SK-N-SH (cell line): ENCODE measurements at regions not wholly inside any gene's neighbourhood (a gene's known extent, or its start where the extent isn't known, plus 50 kb on each side); places are given as distances from the start of the nearest gene placed in this dataset.

Source experiments
- CTCF ChIA-PET: fragments of 300-600, 350-600 bp; formaldehyde crosslinking; extraction: SDS; loops from one replicate; lab custom pipeline; 2021; lab: Yijun Ruan, JAX
- POLR2A ChIA-PET: fragments of 350-600 bp; sonication (Branson Sonifier 250); formaldehyde crosslinking; extraction: SDS; loops from one replicate; lab custom pipeline; 2020; ENCODE audit warnings: antibody characterized with exemption, inconsistent platforms; lab: Yijun Ruan, JAX
- DNase-seq: peaks from one replicate; pipeline ENCODE4 v3.0.0; 2012
- H2AFZ ChIP-seq: fragments of 200-600 bp; sonication (generic); 2 replicates; pipeline ENCODE4 v1.8.1; 2016; ENCODE audit warnings: antibody characterized with exemption, mild to moderate bottlenecking, low read depth
- H3F3A ChIP-seq: fragments of 200-600 bp; sonication (generic); replicated peaks from 2 replicates; pipeline ENCODE3; 2016; ENCODE audit warnings: antibody characterized with exemption, mild to moderate bottlenecking; ENCODE audit not compliant: insufficient read depth
- H3K27ac ChIP-seq, 2 experiments: fragments of 200-500 bp in 1 of 2; fragments of 200-600 bp in 1 of 2; sonication (Bioruptor generic) in 1 of 2; sonication (generic), shearing (Covaris generic) in 1 of 2; 2 replicates each; pipeline versions ENCODE4 v1.5.1 to v1.6.1; 2014 to 2016; ENCODE audit warnings: low read depth in 2 of 2, inconsistent platforms in 1 of 2, low read length in 1 of 2, mild to moderate bottlenecking in 1 of 2, mixed read lengths in 1 of 2
- H3K27me3 ChIP-seq: fragments of 200-600 bp; sonication (generic), shearing (Covaris generic); 2 replicates; pipeline ENCODE4 v1.6.1; 2016; ENCODE audit warnings: mixed run types; ENCODE audit not compliant: insufficient read depth
- H3K36me3 ChIP-seq, 2 experiments: fragments of 200-500 bp in 1 of 2; fragments of 200-600 bp in 1 of 2; sonication (Bioruptor generic) in 1 of 2; sonication (generic) in 1 of 2; replicated peaks in 1 of 2; 2 replicates each; pipeline versions ENCODE3 to v1.5.1; 2014 to 2016; ENCODE audit warnings: low read length in 1 of 2, mild to moderate bottlenecking in 1 of 2; ENCODE audit not compliant: insufficient read depth in 2 of 2, control insufficient read depth in 1 of 2
- H3K4me1 ChIP-seq, 2 experiments: fragments of 200-500 bp in 1 of 2; fragments of 200-600 bp in 1 of 2; sonication (Bioruptor generic) in 1 of 2; sonication (generic), shearing (Covaris generic) in 1 of 2; 2 replicates each; pipeline versions ENCODE4 v1.5.1 to v1.6.1; 2014 to 2016; ENCODE audit warnings: low read depth in 1 of 2, low read length in 1 of 2, mixed run types in 1 of 2; ENCODE audit not compliant: insufficient read depth in 2 of 2, control insufficient read depth in 1 of 2
- H3K4me2 ChIP-seq: fragments of 200-600 bp; sonication (generic), shearing (Covaris generic); 2 replicates; pipeline ENCODE4 v1.6.1; 2017; ENCODE audit warnings: mixed run types
- H3K4me3 ChIP-seq, 2 experiments: fragments of 200-500 bp in 1 of 2; fragments of 200-600 bp in 1 of 2; sonication (Bioruptor generic) in 1 of 2; sonication (generic), shearing (Covaris generic) in 1 of 2; 2 replicates each; pipeline versions ENCODE4 v1.5.1 to v1.8.1; 2014 to 2016; ENCODE audit warnings: low read depth in 2 of 2, inconsistent platforms in 1 of 2, low read length in 1 of 2, mild to moderate bottlenecking in 1 of 2, mixed read lengths in 1 of 2, moderate library complexity in 1 of 2
- H3K79me2 ChIP-seq: fragments of 200-600 bp; sonication (generic); 2 replicates; pipeline ENCODE4 v1.8.1; 2017; ENCODE audit warnings: mild to moderate bottlenecking; ENCODE audit not compliant: insufficient read depth
- H3K9ac ChIP-seq: fragments of 200-600 bp; sonication (generic); 2 replicates; pipeline ENCODE4 v1.6.1; 2017; ENCODE audit warnings: mixed run types
- H3K9me2 ChIP-seq: fragments of 200-600 bp; sonication (generic); 2 replicates; pipeline ENCODE4 v1.6.1; 2017; ENCODE audit warnings: mixed run types
- H3K9me3 ChIP-seq: fragments of 200-600 bp; sonication (generic); 2 replicates; pipeline ENCODE4 v1.6.1; 2017; ENCODE audit warnings: mixed run types, mild to moderate bottlenecking, moderate library complexity
- H4K20me1 ChIP-seq: fragments of 200-600 bp; sonication (generic); 2 replicates; pipeline ENCODE4 v1.6.1; 2017; ENCODE audit warnings: mild to moderate bottlenecking, mixed run types; ENCODE audit not compliant: insufficient read depth
- CHD2 ChIP-seq: fragments of 150-350 bp; IDR thresholded peaks from 2 replicates; pipeline ENCODE4 v1.6.1; 2018; ENCODE audit warnings: low read length; ENCODE audit not compliant: partially characterized antibody
- ELF1 ChIP-seq: IDR thresholded peaks from 2 replicates; pipeline ENCODE4 v1.4.0; 2012
- EZH2phosphoT487 ChIP-seq: fragments of 200-600 bp; sonication (generic); IDR thresholded peaks from 2 replicates; pipeline ENCODE4 v1.6.1; 2017; ENCODE audit warnings: low read depth, mixed run types, mild to moderate bottlenecking, antibody characterized with exemption, moderate library complexity, borderline replicate concordance
- FOSL2 ChIP-seq: IDR thresholded peaks from 2 replicates; pipeline ENCODE4 v1.4.0; 2012; ENCODE audit warnings: low read depth, mild to moderate bottlenecking, moderate library complexity, borderline replicate concordance
- FOXJ3 ChIP-seq: sonication (generic); formaldehyde crosslinking; IDR thresholded peaks from 2 replicates; pipeline ENCODE4 v1.5.1; 2020; ENCODE audit warnings: mild to moderate bottlenecking, missing genetic modification reagents
- FOXM1 ChIP-seq: IDR thresholded peaks from 2 replicates; pipeline ENCODE4 v1.4.0; 2012; ENCODE audit warnings: low read depth, mild to moderate bottlenecking
- GABPA ChIP-seq: IDR thresholded peaks from 2 replicates; pipeline ENCODE4 v1.4.0; 2012; ENCODE audit warnings: low read depth, mild to moderate bottlenecking
- GATA2 ChIP-seq: sonication (generic); formaldehyde crosslinking; IDR thresholded peaks from 2 replicates; pipeline ENCODE4 v1.5.0; 2020; ENCODE audit warnings: mild to moderate bottlenecking, missing genetic modification reagents
- IRF3 ChIP-seq: fragments of 150-350 bp; IDR thresholded peaks from 2 replicates; pipeline ENCODE4 v1.6.1; 2016; ENCODE audit warnings: mild to moderate bottlenecking, low read depth, low read length
- JUND ChIP-seq: IDR thresholded peaks from 2 replicates; pipeline ENCODE4 v1.4.0; 2012
- MAX ChIP-seq: IDR thresholded peaks from 2 replicates; pipeline ENCODE4 v1.4.0; 2012; ENCODE audit warnings: low read depth
- NRF1 ChIP-seq: IDR thresholded peaks from 2 replicates; pipeline ENCODE4 v1.6.1; 2012; ENCODE audit warnings: low read depth, mild to moderate bottlenecking, low read length
- PBX3 ChIP-seq: IDR thresholded peaks from 2 replicates; pipeline ENCODE4; 2012
- POLR2AphosphoS5 ChIP-seq: IDR thresholded peaks from 2 replicates; pipeline ENCODE4 v1.6.1; 2012; ENCODE audit warnings: low read depth, low read length
- RAD21 ChIP-seq: IDR thresholded peaks from 2 replicates; pipeline ENCODE4 v1.6.1; 2012; ENCODE audit warnings: mild to moderate bottlenecking, low read length
- REST ChIP-seq: IDR thresholded peaks from 2 replicates; pipeline ENCODE4 v1.6.1; 2012; ENCODE audit warnings: mild to moderate bottlenecking, low read depth, low read length, moderate library complexity
- RFX5 ChIP-seq: IDR thresholded peaks from 2 replicates; pipeline ENCODE4 v1.6.1; 2012; ENCODE audit warnings: mild to moderate bottlenecking, improper control_type of control experiment, low read length
- RXRA ChIP-seq: IDR thresholded peaks from 2 replicates; pipeline ENCODE4 v1.4.0; 2012; ENCODE audit warnings: low read depth, mild to moderate bottlenecking, borderline replicate concordance
- SIN3A ChIP-seq: IDR thresholded peaks from 2 replicates; pipeline ENCODE4 v1.6.1; 2012; ENCODE audit warnings: low read depth, mild to moderate bottlenecking, low read length, moderate library complexity, borderline replicate concordance
- SMC3 ChIP-seq: IDR thresholded peaks from 2 replicates; pipeline ENCODE4 v1.6.1; 2012; ENCODE audit warnings: low read depth, low read length, improper control_type of control experiment
- TCF12 ChIP-seq: IDR thresholded peaks from 2 replicates; pipeline ENCODE4 v1.4.0; 2012
- USF1 ChIP-seq: IDR thresholded peaks from 2 replicates; pipeline ENCODE4 v1.4.0; 2012; ENCODE audit warnings: low read depth, borderline replicate concordance
- WGBS: methylation state at CpG from one replicate; pipeline ENCODE4 v1.1.6; 2017; ENCODE audit warnings: low lambda C conversion rate; 5-methylcytosine and 5-hydroxymethylcytosine counted together

- no peak for DNase-seq
Measured at GRCh38 chr10:52376694-52377354, 62.7 kb downstream of the DKK1 start.

GRCh38 chr10:52378124-52378523 is 64.0 kb downstream of the DKK1 start:
- no peaks in the 10 kb centered on the region for H4K20me1 ChIP-seq
- POLR2A ChIA-PET: no interaction called here
- no peak for DNase-seq
- H3K27ac ChIP-seq: no peak overlapping the region
- no peaks in the 10 kb centered on the region for H3K9me2 ChIP-seq
- no peak overlapping the region for H3K4me2 ChIP-seq
- peaks cover 0 to 11% of the 10 kb centered on the region in 2 experiments; a peak in 1 of 4 replicates for H3K4me1 ChIP-seq
- H3K9ac ChIP-seq: no peak overlapping the region
- CTCF ChIA-PET: interaction anchor here (1.3 kb wide), 2 partner anchors 62 to 113 kb away, joined by 3 to 4 read pairs; no protein-coding TSS in a partner anchor
- H2AFZ ChIP-seq: no peak overlapping the region
- no peaks in the 10 kb centered on the region for H3K9me3 ChIP-seq
- no peak overlapping the region for H3K4me3 ChIP-seq
- no peaks in the 10 kb centered on the region for H3K27me3 ChIP-seq
- H3K36me3 ChIP-seq: no peaks in the 10 kb centered on the region
- H3F3A ChIP-seq: no peaks in the 10 kb centered on the region
- H3K79me2 ChIP-seq: no peaks in the 10 kb centered on the region
- 88% methylated on average over 3 of the region's 3 CpGs for WGBS
- TF ChIP-seq EZH2phosphoT487: no peak
- TF ChIP-seq GABPA: no peak
- TF ChIP-seq ELF1: no peak
- TF ChIP-seq NRF1: no peak
- no peak for TF ChIP-seq POLR2AphosphoS5
- TF ChIP-seq SIN3A: no peak
- TF ChIP-seq RFX5: no peak
- no peak for TF ChIP-seq REST
- TF ChIP-seq USF1: no peak
- no peak for TF ChIP-seq CHD2
- TF ChIP-seq SMC3: no peak
- no peak for TF ChIP-seq IRF3
- no peak for TF ChIP-seq FOXM1
- no peak for TF ChIP-seq TCF12
- no peak for TF ChIP-seq MAX

More at GRCh38 chr10:52376694-52377354, 62.7 kb downstream of the DKK1 start:
- Histone ChIP-seq H3F3A (no peaks in the 10 kb centered on the region), H2AFZ (no peak overlapping the region), H4K20me1 (no peaks in the 10 kb centered on the region), H3K4me1 (peaks cover 0 to 5% of the 10 kb centered on the region in 2 experiments; a peak in 1 of 4 replicates), H3K4me2 (no peak overlapping the region), H3K9me2 (no peaks in the 10 kb centered on the region), H3K27me3 (no peaks in the 10 kb centered on the region), H3K9ac (no peak overlapping the region), H3K79me2 (no peaks in the 10 kb centered on the region), H3K36me3 (no peaks in the 10 kb centered on the region), H3K9me3 (no peaks in the 10 kb centered on the region), H3K4me3 (no peak overlapping the region), H3K27ac (no peak overlapping the region)
- CTCF ChIA-PET: no interaction called here
- no peak for TF ChIP-seq RAD21
- TF ChIP-seq PBX3: no peak
- TF ChIP-seq SIN3A: no peak
- no peak for TF ChIP-seq JUND
- no peak for TF ChIP-seq POLR2AphosphoS5
- no peak for TF ChIP-seq FOXJ3 (CRISPR knock-in tag)
- TF ChIP-seq FOXM1: no peak
- no peak for TF ChIP-seq EZH2phosphoT487
- no peak for TF ChIP-seq GABPA
- no peak for TF ChIP-seq TCF12
- TF ChIP-seq RFX5: no peak
- TF ChIP-seq RXRA: no peak
- TF ChIP-seq GATA2 (CRISPR knock-in tag): no peak
- no peak for TF ChIP-seq FOSL2
- WGBS: 82% methylated on average over 2 of the region's 2 CpGs
- POLR2A ChIA-PET: no interaction called here
